H1 (cell line): ENCODE measurements at regions not wholly inside any gene's neighbourhood (a gene's known extent, or its start where the extent isn't known, plus 50 kb on each side); places are given as distances from the start of the nearest gene placed in this dataset.

Experiments
- CTCF ChIA-PET: fragments of 300-600 bp; sonication (Branson Sonifier 250); formaldehyde crosslinking; loops from one replicate; lab custom pipeline; 2021; ENCODE audit not compliant: partially characterized antibody; lab: Charles Lee
- POLR2A ChIA-PET: fragments of 300-600 bp; sonication (Branson Sonifier 250); formaldehyde crosslinking; loops from one replicate; lab custom pipeline; 2021; ENCODE audit warnings: inconsistent platforms; ENCODE audit not compliant: partially characterized antibody; lab: Charles Lee
- DNase-seq, 2 experiments: peaks; one replicate each; pipeline versions ENCODE4 v3.0.0 to v3.0.0-alpha.2; 2010 to 2022; ENCODE audit warnings: low spot score in 2 of 2, low read depth in 1 of 2, mixed read lengths in 1 of 2
- FAIRE-seq: peaks from 2 replicates; lab custom pipeline; 2011; peaks lifted over from hg19 to GRCh38; lab: Jason Lieb, UNC
- H2AFZ ChIP-seq: 2 replicates; pipeline ENCODE4 v1.8.1; 2012; ENCODE audit warnings: low read length, inconsistent platforms
- H2AK5ac ChIP-seq: 2 replicates; pipeline ENCODE4 v1.6.1; 2013; ENCODE audit warnings: low read depth, low read length
- H2BK120ac ChIP-seq: replicated peaks from 2 replicates; pipeline ENCODE3; 2013; ENCODE audit warnings: low read depth, low read length, inconsistent platforms
- H2BK12ac ChIP-seq: 2 replicates; pipeline ENCODE4 v1.6.1; 2013; ENCODE audit warnings: low read depth, low read length
- H2BK15ac ChIP-seq: 2 replicates; pipeline ENCODE4 v1.6.1; 2013; ENCODE audit warnings: low read length
- H2BK20ac ChIP-seq: 2 replicates; pipeline ENCODE4 v1.6.1; 2013; ENCODE audit warnings: low read length
- H2BK5ac ChIP-seq: 2 replicates; pipeline ENCODE4 v1.6.1; 2013; ENCODE audit warnings: low read depth, low read length
- H3K14ac ChIP-seq: 2 replicates; pipeline ENCODE4 v1.6.1; 2013; ENCODE audit warnings: inconsistent platforms; ENCODE audit not compliant: insufficient read length
- H3K18ac ChIP-seq: 2 replicates; pipeline ENCODE4 v1.6.1; 2013; ENCODE audit warnings: low read length; ENCODE audit errors: extremely low read depth
- H3K23ac ChIP-seq: 2 replicates; pipeline ENCODE4 v1.6.1; 2013; ENCODE audit warnings: inconsistent platforms; ENCODE audit not compliant: insufficient read length
- H3K23me2 ChIP-seq: 2 replicates; pipeline ENCODE4 v1.6.1; 2013; ENCODE audit warnings: low read depth, low read length
- H3K27ac ChIP-seq: 2 replicates; pipeline ENCODE4 v1.6.1; 2011; ENCODE audit warnings: low read depth, low read length, inconsistent platforms
- H3K27me3 ChIP-seq, 4 experiments: replicated peaks in 1 of 4; 1 replicate in 1 of 4; 2 replicates in 3 of 4; pipeline versions ENCODE4 v1.6.1 to v1.8.1; 2011 to 2013; ENCODE audit warnings: low read length in 3 of 4, mild to moderate bottlenecking in 3 of 4, inconsistent platforms in 2 of 4, mixed read lengths in 2 of 4, moderate library complexity in 1 of 4; ENCODE audit not compliant: control insufficient read depth in 3 of 4, insufficient read depth in 3 of 4; ENCODE audit errors: extremely low read depth in 1 of 4
- H3K36me3 ChIP-seq, 4 experiments: 2 replicates each; pipeline versions ENCODE4 v1.6.1 to v1.8.1; 2011 to 2013; ENCODE audit warnings: mild to moderate bottlenecking in 4 of 4, low read length in 3 of 4, moderate library complexity in 2 of 4, control low read depth in 1 of 4, inconsistent platforms in 1 of 4; ENCODE audit not compliant: insufficient read depth in 4 of 4, control insufficient read depth in 2 of 4
- H3K4ac ChIP-seq: replicated peaks from 2 replicates; pipeline ENCODE3; 2013; ENCODE audit warnings: low read length, low read depth, mixed read lengths, inconsistent platforms; ENCODE audit not compliant: insufficient read length
- H3K4me1 ChIP-seq, 4 experiments: replicated peaks in 1 of 4; 1 replicate in 1 of 4; 2 replicates in 3 of 4; pipeline versions ENCODE4 v1.6.1 to v1.8.1; 2011 to 2013; ENCODE audit warnings: low read length in 3 of 4, inconsistent platforms in 2 of 4, mixed read lengths in 1 of 4; ENCODE audit not compliant: insufficient read depth in 4 of 4, control insufficient read depth in 3 of 4
- H3K4me2 ChIP-seq, 2 experiments: 2 replicates each; pipeline versions ENCODE4 v1.6.1 to v1.8.1; 2011 to 2013; ENCODE audit warnings: low read depth in 2 of 2, low read length in 2 of 2, control low read depth in 1 of 2, inconsistent platforms in 1 of 2, mild to moderate bottlenecking in 1 of 2; ENCODE audit not compliant: insufficient read depth in 1 of 2
- H3K4me3 ChIP-seq, 4 experiments: fragments of 200-600, 300-600 bp in 1 of 4; sonication (generic), shearing (Covaris generic), sonication (Bioruptor Twin) in 1 of 4; 2 replicates each; pipeline versions ENCODE4 v1.5.1 to v1.8.1; 2011 to 2016; ENCODE audit warnings: low read length in 4 of 4, low read depth in 3 of 4, control low read depth in 2 of 4, inconsistent platforms in 2 of 4, mild to moderate bottlenecking in 2 of 4, mixed read lengths in 1 of 4, moderate library complexity in 1 of 4; ENCODE audit not compliant: insufficient read depth in 2 of 4; ENCODE audit errors: extremely low read depth in 1 of 4
- H3K56ac ChIP-seq: replicated peaks from 2 replicates; pipeline ENCODE3; 2013; ENCODE audit warnings: low read depth, mild to moderate bottlenecking, mixed read lengths, low read length, inconsistent platforms; ENCODE audit not compliant: insufficient read length
- H3K79me1 ChIP-seq: 2 replicates; pipeline ENCODE4 v1.6.1; 2013; ENCODE audit warnings: low read depth, low read length, control low read depth
- H3K79me2 ChIP-seq, 2 experiments: 2 replicates each; pipeline versions ENCODE4 v1.6.1 to v1.8.1; 2012 to 2013; ENCODE audit warnings: low read length in 2 of 2, mild to moderate bottlenecking in 2 of 2, inconsistent platforms in 1 of 2; ENCODE audit not compliant: insufficient read depth in 2 of 2, control insufficient read depth in 1 of 2
- H3K9ac ChIP-seq, 4 experiments: replicated peaks in 1 of 4; 1 replicate in 1 of 4; 2 replicates in 3 of 4; pipeline versions ENCODE4 v1.6.1 to v1.8.1; 2011 to 2013; ENCODE audit warnings: low read depth in 3 of 4, low read length in 3 of 4, control low read depth in 2 of 4, mild to moderate bottlenecking in 2 of 4, moderate library complexity in 2 of 4, inconsistent platforms in 1 of 4; ENCODE audit errors: extremely low read depth in 1 of 4
- H3K9me3 ChIP-seq, 2 experiments: 2 replicates each; pipeline versions ENCODE4 v1.6.1 to v1.8.1; 2012 to 2013; ENCODE audit warnings: mild to moderate bottlenecking in 2 of 2, moderate library complexity in 2 of 2, control low read depth in 1 of 2, inconsistent platforms in 1 of 2, low read depth in 1 of 2, low read length in 1 of 2, mixed read lengths in 1 of 2; ENCODE audit not compliant: insufficient read depth in 2 of 2
- H4K20me1 ChIP-seq, 2 experiments: replicated peaks in 1 of 2; 2 replicates each; pipeline versions ENCODE3 to v1.8.1; 2011 to 2013; ENCODE audit warnings: inconsistent platforms in 2 of 2, low read length in 2 of 2, mild to moderate bottlenecking in 1 of 2; ENCODE audit not compliant: insufficient read depth in 2 of 2, control insufficient read depth in 1 of 2
- H4K5ac ChIP-seq: 2 replicates; pipeline ENCODE4 v1.6.1; 2013; ENCODE audit warnings: low read length, low read depth, mixed read lengths, inconsistent platforms; ENCODE audit not compliant: insufficient read length
- H4K8ac ChIP-seq: 2 replicates; pipeline ENCODE4 v1.8.0; 2013; ENCODE audit warnings: mild to moderate bottlenecking, moderate library complexity, low read length, inconsistent platforms; ENCODE audit not compliant: insufficient read depth; ENCODE audit errors: extremely low read depth
- H4K91ac ChIP-seq: replicated peaks from 2 replicates; pipeline ENCODE3; 2013; ENCODE audit warnings: low read length, mixed read lengths, inconsistent platforms; ENCODE audit not compliant: insufficient read length
- CTBP2 ChIP-seq: IDR thresholded peaks from 2 replicates; pipeline ENCODE4 v1.7.0; 2011; ENCODE audit warnings: borderline replicate concordance, mild to moderate bottlenecking, moderate library complexity, mixed read lengths, low read length; ENCODE audit not compliant: insufficient read depth, insufficient read length
- EP300 ChIP-seq, 2 experiments: IDR thresholded peaks; 1 replicate in 1 of 2; 2 replicates in 1 of 2; pipeline ENCODE4 v1.6.1; 2011 to 2012; ENCODE audit warnings: low read depth in 2 of 2, low read length in 2 of 2, mild to moderate bottlenecking in 2 of 2, borderline replicate concordance in 1 of 2, inconsistent platforms in 1 of 2, moderate library complexity in 1 of 2
- EZH2 ChIP-seq: fragments of 200-600 bp; sonication (generic); IDR thresholded peaks from 2 replicates; pipeline ENCODE4 v1.7.1; 2012; ENCODE audit warnings: low read depth, mild to moderate bottlenecking, moderate library complexity, low read length, inconsistent platforms; ENCODE audit not compliant: severe bottlenecking
- FOSL1 ChIP-seq: IDR thresholded peaks from 2 replicates; pipeline ENCODE4 v1.6.1; 2011; ENCODE audit warnings: mild to moderate bottlenecking, low read depth, low read length, moderate library complexity; ENCODE audit not compliant: insufficient read depth
- NRF1 ChIP-seq: IDR thresholded peaks from 2 replicates; pipeline ENCODE4 v1.6.1; 2011; ENCODE audit warnings: mild to moderate bottlenecking, low read depth, low read length, improper control_type of control experiment
- RFX5 ChIP-seq: IDR thresholded peaks from 2 replicates; pipeline ENCODE4 v1.6.1; 2011; ENCODE audit warnings: low read depth, low read length, improper control_type of control experiment, borderline replicate concordance
- SP2 ChIP-seq: IDR thresholded peaks from 2 replicates; pipeline ENCODE4 v1.6.1; 2012; ENCODE audit warnings: mild to moderate bottlenecking, low read length, inconsistent platforms
- WGBS, 2 experiments: shearing (Covaris generic) in 1 of 2; methylation state at CpG; one replicate each; pipeline versions ENCODE4 v1.1.6 to v1.1.7; 2013 to 2015; ENCODE audit warnings: low lambda C conversion rate in 2 of 2, mixed read lengths in 2 of 2, inconsistent platforms in 1 of 2, low coverage in 1 of 2, missing lambda C conversion rate in 1 of 2; ENCODE audit not compliant: insufficient replicate concordance in 2 of 2, insufficient coverage in 1 of 2, insufficient read length in 1 of 2; ENCODE audit errors: extremely low coverage in 1 of 2, missing lambda C conversion rate in 1 of 2; 5-methylcytosine and 5-hydroxymethylcytosine counted together
- TF ChIP-seq, protein P1 (sequence below): IDR thresholded peaks from 2 replicates; pipeline ENCODE4 v1.6.1; 2012; ENCODE audit warnings: low read length, inconsistent platforms

DNA sequence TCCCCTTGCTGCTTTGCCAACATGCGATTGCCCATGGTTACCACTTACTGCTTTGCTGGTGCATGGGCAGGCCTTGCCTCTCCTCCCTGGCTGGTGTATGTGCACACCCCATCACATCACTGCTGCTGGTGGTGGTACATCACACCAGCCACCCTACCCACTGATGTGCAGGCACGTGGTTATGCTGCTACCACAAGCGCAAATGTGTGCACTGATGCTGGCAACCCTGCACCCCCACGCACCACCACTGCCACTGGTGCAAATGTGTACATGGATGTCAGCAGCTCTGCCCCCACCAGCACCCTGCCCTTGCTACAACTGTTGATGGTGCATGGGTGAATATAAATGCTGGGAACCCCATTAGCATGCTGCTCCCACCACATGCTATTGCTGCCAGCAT, 261.7 kb downstream of the AEBP2 start:
- POLR2A ChIA-PET, result no interaction called here
- no peaks in the 10 kb centered on the region for H3K79me1 ChIP-seq
- H3K23me2 ChIP-seq, result no peaks in the 10 kb centered on the region
- H4K5ac ChIP-seq, result no peak overlapping the region
- H3K4ac ChIP-seq, result no peak overlapping the region
- no peak overlapping the region for H3K27ac ChIP-seq
- TF ChIP-seq FOSL1 (no peak), SP2 (no peak), EZH2 (no peak), CTBP2 (no peak), RFX5 (no peak), EP300 (IDR thresholded peaks at IDR 0.05; ENCODE audit: borderline replicate concordance in 1 of 2, low read depth in 2 of 2, low read length in 2 of 2) (no peak), NRF1 (no peak)
- TF ChIP-seq, protein P1, sequence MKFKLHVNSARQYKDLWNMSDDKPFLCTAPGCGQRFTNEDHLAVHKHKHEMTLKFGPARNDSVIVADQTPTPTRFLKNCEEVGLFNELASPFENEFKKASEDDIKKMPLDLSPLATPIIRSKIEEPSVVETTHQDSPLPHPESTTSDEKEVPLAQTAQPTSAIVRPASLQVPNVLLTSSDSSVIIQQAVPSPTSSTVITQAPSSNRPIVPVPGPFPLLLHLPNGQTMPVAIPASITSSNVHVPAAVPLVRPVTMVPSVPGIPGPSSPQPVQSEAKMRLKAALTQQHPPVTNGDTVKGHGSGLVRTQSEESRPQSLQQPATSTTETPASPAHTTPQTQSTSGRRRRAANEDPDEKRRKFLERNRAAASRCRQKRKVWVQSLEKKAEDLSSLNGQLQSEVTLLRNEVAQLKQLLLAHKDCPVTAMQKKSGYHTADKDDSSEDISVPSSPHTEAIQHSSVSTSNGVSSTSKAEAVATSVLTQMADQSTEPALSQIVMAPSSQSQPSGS, result no peak
- H3K79me2 ChIP-seq, result no peaks in the 10 kb centered on the region
- H3K27me3 ChIP-seq, result no peaks in the 10 kb centered on the region
- no peak overlapping the region for H2BK20ac ChIP-seq
- H3K36me3 ChIP-seq, result no peaks in the 10 kb centered on the region
- no peak overlapping the region for H2AK5ac ChIP-seq
- H4K8ac ChIP-seq, result no peak overlapping the region
- H3K4me2 ChIP-seq, result no peak overlapping the region
- H2AFZ ChIP-seq, result no peak overlapping the region
- H3K4me1 ChIP-seq, result no peaks in the 10 kb centered on the region
- no peak overlapping the region for H2BK5ac ChIP-seq
- H3K9me3 ChIP-seq, result no peaks in the 10 kb centered on the region; a peak in 2 of 4 replicates
- 98% methylated on average over 4 of the region's 4 CpGs; no CpG with 5 or more reads in 1 of the 2 experiments for WGBS, 2 experiments
- H3K4me3 ChIP-seq, result no peak overlapping the region
- H3K14ac ChIP-seq, result no peak overlapping the region
- DNase-seq (no peak), FAIRE-seq (no peak)
- H2BK15ac ChIP-seq, result no peak overlapping the region
- no peak overlapping the region for H3K18ac ChIP-seq
- H3K56ac ChIP-seq, result no peak overlapping the region
- H3K23ac ChIP-seq, result no peak overlapping the region
- H3K9ac ChIP-seq, result no peak overlapping the region
- no peaks in the 10 kb centered on the region for H4K20me1 ChIP-seq
- no peak overlapping the region for H2BK12ac ChIP-seq
- CTCF ChIA-PET, result no interaction called here
- H4K91ac ChIP-seq, result no peak overlapping the region
- H2BK120ac ChIP-seq, result no peak overlapping the region
